ENCODE measurements at regions not wholly inside any gene's neighbourhood (a gene's known extent, or its start where the extent isn't known, plus 50 kb on each side); places are given as distances from the start of the nearest gene placed in this dataset.
"Not testable (repeated sequence)": the region's sequence is repeated elsewhere in the genome, so short reads cannot be mapped to it uniquely, and the experiment has no call there.

DNA sequence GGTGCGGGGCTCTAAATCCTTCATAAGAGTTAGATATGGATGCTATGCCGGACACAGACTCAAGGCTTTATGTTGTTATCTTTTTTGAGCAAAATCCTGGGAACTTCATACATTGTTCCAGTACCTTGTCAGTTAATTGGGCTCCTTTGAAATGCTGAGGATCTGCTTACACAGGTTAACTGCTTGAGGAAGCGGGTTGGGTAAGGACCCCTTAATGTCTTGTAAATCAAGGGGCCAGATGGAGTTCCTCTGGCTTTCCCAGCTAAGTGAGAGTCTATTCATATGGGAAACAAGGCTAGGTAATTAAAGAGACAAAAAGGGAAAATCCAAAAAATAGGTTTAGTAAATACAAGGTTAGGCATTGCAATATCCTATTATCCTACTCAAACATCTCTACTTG, 141.5 kb downstream of the OR2B2 start:
- DNase-seq: no peak

DNA sequence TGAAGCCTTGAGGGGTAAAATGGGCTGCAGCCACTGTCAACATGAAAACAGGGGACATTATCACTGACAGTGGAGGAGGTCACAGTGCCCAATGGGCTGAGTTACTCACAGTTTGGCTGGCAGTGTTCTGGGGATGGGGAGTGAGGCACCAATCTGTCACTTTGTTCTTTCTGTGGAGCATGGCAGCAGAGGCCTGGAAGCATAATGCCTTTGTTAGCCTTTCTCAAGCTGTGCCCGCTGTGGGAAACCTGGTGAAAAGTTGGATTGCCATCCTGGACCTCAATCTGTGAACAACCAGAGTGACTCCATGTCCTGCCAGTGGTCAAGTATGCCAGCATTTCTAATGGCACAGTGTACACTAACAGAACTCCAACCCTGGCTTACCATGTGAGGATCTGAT, 143.6 kb downstream of the OR2B2 start:
- DNase-seq: no peak

DNA sequence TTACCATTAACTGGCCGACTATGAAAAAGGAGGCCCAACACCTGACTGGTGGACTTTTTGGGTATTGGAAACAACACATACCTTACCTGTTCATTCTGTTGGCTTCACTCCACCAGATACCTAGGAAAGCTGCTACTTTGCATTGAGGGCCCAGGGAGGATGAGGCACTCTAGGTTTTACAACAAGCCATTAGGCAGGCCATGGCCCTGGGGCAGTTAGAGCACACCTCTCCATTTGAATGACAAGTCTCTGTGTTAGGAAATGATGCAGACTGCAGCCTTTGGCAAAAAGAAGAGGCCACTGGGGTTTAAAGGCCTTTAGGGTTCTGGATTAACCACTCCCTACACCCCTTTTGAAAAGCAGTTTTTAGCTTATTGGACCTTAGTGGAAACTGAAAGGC, 144.3 kb downstream of the OR2B2 start:
- no peak for DNase-seq

DNA sequence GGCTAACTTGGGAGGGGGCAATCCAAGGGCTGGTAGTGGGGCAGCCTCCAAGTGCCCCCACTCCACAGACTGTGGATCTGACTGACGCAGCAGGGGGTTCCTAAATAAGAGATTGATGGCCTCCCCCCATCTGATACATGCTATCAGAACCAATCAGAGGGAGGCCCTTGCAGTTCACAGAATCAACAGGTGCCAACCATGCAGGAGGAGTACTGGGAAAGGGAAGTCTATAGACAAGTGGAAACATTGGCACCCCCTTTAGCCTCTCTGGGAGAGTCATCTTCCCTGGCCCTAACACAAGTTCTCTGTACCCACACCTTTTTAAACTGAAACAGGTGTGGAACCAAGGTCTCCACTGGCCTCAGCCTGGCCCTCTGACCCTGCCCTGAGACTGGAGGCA, 145.8 kb downstream of the OR2B2 start:
- no peak for DNase-seq

DNA sequence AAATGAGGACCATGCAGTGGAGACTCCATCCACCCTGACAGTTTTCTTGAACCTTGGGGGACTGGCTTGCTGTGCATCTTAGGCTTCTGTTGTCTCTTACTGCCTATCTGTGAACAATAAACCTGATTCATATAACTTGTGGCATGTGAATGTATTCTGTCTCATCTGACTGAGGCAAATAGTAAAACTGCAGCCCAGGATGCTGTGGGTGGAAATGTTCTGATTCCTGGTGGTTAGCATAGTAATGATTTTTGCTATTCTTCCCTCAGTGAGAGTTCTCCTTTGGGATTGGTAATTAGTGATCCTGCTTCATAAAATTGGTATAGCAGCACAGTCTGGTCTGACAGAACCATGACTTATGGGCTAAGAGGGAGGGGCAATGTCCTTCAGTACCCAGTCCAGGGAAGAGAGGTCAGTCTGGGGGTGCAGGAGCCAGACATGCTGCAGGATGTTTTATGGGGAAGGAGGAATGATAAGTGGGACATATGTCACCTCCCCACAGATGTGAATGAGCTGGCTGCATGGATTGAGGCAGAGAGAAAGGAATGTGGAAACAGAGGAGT, 147.1 kb downstream of the OR2B2 start:
- DNase-seq: no peak

DNA sequence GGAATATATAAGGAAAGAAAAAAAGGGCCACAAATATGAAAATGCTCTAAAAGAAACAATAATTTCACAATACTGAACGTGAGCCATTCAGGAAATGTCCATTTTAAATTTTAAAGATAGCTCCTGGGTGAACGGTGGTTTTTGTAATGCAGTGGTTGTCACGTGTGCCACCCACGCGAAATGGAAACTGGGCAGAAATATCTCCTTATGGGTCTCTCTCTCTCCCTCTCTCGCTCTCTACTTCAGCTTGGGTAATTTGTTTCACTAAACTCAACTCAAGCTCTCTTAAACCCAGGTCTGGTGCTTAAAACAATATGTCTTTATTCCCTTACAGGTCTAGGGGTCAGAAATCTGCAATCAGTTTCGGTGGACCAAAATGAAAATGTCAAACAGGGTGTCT, 150.8 kb downstream of the OR2B2 start:
- no peak for DNase-seq

DNA sequence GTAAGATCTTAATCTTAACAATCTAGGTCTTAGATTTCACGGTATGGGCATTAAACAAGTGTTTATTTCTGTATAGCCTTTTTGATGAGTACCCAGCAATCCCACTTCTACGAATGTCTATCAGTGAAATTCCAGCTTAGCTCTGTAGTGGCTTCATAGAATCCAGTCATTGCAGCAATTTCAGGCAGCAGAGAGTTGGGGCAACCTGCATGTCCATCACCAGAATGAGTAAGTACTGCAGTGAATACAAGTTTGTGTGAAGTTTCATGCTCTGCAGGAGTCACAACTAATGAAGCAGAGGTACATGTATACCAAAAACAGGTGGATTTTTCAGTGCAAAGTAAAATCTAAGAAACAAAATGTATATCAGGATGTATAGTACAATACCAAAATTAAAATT, 151.7 kb downstream of the OR2B2 start:
- no peak for DNase-seq

DNA sequence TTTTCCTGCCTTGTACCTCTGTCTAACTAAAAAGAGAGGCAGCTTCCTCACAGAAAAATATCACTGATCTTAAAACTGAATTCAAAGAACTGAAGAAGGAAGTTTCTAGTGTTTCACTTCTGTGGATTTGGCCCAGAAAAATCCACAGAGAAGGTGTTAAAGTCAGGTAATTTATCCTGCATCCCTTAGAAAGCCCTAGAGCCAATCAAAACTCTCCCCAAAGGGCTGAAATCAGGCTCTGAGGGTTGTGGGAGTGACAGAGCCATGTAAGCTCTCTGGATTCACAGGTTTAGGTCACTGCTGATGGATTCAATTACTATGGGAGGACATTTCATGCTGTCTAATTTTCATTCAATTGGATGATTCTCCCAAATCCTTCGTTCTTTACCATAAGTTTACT, 152.3 kb downstream of the OR2B2 start:
- DNase-seq: no peak

DNA sequence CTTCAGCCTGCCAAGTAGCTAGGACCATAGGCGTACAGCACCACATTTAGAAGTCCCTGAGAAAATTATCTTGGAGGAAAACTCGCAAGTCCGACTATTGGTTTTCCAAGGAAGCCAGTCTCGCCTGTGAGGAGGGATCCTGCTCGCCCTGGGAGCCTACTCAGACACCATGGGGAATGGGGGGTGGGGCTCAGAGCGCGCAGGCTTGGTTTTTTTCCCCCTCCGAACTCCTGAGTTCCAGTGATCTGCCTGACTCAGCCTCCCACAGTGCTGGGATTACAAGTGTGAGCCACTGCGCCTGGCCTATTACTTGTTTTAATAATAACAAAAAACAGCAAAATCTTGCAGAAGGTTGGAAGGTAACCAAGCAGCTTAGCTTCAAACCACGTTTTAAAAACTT, 153.7 kb downstream of the OR2B2 start:
- DNase-seq: no peak

DNA sequence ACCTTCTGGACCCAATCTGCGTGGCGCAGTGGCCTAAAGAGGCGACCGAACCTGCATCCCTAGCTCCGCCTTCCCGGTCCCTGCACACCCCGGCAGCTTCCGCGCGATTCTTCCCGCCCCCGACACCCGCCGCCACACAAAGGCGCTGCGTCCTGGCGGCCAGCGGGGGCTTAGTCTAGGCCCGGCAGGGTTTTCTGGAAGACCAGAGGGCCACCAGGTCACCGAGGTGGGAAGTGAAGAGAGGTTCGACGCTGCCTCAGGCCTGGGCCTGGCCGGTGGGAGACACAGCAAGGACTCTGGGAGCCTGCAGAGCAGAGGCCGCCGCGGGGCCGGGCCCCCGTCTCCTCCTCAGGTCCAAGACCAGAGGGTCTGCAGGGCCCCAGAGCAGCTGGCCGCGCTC, 154.9 kb downstream of the OR2B2 start:
- DNase-seq: peak; percentile 41

DNA sequence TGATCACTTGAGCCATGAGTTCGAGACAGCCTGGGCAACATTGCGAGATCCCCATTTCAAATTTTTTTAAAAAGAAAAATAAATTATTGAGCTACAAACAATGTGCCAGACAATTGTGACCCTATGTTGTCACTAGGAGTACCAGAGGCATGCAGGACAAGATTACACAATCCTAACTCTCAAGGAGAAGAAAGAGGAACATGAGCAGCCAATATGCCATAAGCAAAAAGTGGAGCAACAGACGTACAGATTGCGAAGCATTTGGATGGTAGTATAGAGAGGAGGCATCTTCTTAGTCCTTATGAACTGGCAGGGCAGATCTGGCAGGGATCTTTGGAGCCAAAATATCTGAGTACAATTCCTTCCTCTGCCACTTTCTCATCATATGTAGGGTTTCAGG, 156.4 kb downstream of the OR2B2 start:
- DNase-seq: no peak

DNA sequence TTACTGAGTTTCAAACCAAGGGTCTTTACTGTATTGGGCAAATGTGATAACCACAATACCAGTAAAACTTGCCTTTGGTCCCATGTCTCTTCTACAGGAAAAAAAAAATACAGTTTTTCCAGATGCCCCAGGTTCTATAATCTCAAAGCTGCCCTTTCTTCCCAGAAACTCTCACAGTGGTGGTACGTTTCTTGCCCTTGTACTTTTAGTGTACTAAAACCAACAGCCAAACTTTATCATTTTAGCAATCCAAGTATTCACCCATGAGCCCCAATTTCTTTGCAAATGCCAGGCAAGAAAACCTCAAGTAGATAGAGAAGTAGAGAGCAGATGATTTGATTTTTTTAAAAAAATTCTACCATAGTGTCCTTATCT, 157.8 kb downstream of the OR2B2 start:
- DNase-seq: no peak

DNA sequence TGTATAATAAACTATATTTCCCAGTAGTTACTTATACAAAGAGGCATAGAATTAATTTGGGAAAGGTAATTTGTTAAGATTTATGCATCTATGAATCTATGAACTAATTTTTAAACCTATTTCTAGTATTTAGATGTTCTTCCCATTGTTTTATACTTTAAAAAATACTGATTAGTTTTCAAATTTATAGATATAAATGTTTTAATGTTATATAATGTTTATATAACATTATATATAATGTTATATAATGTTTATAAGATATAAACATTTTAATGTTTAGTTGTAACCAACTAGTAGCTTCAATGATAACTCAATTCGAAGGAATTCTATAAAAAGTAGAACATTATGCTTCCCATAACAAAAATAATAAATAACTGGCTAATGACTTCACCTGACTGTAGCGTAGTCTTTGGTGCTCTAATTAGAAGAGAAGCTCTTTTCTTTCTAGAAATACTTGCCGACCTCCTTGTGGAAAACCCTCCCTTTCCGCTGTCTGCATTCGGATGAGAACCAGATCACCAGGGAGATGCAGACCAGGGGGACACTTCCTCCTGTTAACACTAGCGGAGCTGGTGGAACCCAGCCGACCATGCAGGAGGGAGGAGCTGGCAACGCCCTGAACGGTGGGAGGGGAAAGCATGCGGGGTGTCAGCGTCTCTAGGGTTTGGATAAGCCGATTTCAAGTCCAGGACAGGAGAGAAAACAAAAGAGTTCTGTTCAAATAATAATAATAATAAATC, 158.4 kb downstream of the OR2B2 start:
- peak; percentile 74 for DNase-seq

DNA sequence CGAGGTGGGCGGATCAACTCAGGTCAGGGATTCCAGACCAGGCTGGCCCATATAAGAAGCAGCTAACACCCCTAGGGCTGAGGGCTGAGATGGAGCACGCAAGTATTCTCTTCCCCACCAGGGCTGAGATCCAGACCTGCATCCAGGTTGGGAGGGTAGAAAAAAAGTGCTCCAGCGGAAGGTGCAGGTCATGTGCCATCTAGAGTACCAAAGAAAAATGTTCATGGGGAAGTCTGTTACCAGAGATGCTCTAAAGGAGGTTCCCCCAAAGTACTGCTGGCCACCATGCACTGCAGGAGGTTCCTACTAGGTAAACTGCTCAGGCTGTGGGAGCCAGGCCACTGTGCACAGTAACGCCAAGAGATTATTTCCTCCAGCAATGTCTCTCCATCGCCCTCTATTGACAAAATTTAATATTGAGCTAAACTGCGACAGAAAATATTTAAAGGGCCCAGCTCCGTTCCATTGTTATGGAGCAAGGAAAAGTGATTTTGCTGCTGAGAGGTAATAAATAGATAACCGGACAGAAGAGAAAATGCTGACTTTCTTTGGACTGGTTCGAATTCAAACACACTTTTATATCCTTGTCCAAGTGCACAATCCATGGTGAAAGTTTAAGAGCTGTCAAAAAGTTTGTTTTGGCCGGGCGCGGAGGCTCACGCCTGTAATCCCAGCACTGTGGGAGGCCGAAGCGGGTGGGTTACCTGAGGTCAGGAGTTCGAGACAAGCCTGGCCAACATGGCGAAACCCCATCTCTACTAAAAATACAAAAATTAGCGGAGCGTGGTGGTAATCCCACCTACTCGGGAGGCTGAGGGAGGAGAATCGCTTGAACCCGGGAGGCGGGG, 159.9 kb downstream of the OR2B2 start:
- peak; percentile 84 for DNase-seq

DNA sequence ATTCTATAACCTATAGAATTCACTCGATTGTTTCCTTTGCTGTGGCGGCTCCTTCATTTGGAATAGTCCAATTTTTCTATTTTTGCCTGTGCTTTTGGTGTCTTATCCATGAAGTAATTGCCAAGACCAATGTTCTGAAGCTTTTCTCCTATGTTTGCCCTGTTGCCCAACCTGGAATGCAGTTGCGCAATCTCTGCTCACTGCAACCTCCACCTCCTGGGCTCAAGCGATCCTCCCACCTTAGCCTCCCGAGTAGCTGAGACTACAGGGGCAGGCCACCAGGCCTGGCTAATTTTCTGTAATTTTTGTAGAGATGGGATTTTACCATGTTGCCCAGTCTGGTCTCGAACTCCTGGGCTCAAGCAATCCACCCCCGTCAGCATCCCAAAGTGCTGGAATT, 163.5 kb downstream of the OR2B2 start:
- DNase-seq: no peak

DNA sequence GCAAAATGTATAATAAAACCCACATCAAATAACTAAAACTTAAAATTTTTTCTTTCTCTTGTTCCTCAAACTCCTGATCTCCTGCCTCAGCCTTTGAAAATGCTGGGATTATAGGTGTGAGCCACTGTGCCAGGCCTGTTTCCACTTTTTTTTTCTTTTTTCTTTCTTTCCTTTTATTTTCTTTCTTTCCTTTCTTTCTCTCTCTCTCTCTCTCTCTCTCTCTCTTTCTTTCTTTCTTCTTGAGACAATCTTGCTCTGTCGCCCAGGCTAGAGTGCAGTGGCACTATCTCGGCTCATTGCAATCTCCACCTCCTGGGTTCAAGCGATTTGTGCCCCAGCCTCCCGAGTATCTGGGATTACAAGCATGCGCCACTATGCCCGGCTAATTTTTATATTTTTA, 164.6 kb downstream of the OR2B2 start:
- DNase-seq: no peak

DNA sequence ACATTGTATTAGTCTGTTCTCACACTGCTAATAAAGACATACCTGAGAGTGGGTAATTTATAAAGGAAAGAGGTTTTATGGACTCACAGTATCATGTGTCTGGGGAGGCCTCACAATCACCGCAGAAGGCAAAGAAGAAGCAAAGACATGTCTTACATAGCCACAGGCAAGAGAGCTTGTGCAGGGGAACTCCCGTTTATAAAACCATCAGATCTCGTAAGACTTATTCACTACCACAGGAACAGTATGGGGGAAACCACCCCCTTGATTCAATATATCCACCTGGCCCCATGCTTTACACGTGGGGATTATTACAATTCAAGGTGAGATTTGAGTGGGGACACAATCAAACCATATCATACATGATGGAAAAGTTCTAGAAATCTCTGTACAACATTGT, 165.3 kb downstream of the OR2B2 start:
- not testable (repeated sequence) for DNase-seq

DNA sequence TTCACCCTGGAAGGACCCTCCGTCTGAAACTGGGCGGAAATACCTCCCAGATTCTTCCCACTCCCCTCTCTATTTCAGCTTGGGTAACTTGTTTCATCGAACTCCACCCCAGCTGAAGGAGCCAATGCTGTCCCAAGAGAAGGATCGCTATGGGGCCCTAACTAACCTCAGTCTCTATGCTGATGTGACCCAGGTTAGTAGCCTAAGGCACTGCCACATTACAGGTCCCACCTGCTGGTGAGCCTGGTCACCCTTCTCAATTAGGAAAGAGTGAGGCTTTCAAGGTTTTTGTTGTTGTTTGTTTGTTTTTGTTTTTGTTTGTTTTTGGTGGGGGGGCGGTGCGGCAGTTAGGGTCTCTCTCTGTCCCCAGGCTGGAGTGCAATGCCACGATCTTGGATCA, 168.4 kb downstream of the OR2B2 start:
- no peak for DNase-seq

DNA sequence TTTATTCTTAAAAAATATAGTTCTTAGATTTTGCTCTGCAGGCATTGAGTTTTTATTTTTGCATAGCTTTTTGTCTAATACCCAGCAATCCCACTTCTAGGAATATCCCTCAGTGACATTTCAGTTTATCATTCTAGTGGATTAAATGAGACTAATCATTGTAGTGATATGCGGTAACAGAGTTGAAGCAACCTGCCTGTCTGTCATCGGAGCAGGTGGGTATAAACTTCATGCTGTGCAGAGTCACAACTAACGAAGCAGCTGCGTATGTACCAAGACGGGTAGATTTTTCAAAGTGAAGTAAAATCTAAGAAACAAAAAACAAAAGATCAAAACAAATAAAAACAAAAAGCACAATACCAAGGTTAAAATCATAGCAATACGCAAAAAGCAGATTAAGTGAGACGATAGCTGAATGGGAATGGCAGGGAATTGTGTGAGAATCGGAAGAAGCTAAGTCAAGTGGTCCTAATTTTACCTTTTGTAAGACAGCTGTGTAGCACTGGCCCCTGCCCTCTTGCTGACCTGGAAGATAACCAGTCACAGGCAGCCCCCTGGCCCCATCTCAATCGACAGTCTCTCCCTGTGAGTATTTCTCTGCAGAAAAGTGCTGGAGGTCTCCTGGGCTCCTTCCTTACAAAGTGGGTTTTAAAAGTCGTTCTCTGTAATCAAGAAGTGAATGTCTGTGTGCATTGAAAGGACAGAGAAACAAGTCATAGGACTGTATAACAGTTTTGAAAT, 169.2 kb downstream of the OR2B2 start:
- DNase-seq: no peak

DNA sequence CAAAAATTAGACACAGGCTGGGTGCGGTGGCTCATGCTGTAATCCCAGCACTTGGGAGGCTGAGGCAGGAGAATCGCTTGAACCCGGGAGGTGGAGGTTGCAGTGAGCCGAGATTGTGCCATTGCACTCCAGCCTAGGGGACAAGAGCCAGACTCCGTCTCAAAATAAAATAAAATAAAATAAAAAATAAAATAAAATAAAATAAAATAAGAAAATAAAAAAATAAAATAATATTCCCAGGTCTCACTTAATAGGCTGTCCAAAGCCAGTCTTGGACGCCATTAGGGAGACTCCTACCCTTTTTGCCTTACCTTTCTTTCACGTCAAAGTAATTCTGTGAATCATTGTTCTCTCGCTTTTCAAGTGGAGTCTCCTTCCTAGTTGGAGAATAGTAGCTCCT, 172.3 kb downstream of the OR2B2 start:
- DNase-seq: not testable (repeated sequence)

DNA sequence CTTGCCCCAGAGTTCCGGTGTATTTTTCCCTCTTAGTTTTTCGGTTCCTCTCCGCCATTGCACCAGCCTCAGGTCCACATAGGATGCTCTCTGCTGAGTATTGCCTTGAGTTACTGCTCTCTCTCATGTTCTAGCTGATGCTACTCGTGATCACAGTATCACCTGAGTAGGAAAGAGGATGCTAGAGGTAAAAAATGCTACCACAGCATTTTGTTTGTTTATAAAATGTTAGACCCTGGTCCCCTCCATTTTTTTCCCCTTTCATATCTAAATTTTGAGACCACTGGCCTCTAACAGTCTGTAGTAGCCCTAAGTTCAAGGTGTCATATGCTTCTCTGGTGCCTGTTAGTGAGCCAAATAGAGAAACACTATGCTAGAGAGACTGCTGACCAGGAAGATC, 175.5 kb downstream of the OR2B2 start:
- no peak for DNase-seq

DNA sequence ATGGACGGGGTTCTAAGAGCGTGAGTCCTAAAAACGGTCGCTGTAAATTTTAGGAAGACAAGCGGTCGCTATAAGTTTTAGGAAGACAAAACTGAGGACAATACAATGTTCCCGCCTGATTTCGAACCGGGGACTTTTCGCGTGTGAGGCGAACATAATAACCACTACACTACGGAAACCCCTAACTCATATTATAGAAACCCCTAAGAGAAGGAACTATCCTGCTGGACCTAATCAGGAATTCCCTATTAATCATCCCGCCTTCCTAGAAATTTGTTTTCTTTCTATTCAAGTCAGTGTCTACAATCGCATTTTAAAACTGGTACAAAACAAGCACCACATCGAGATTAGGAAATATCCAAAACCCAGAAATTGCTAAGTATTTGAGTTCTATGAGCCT, 183.8 kb downstream of the OR2B2 start:
- DNase-seq: no peak

DNA sequence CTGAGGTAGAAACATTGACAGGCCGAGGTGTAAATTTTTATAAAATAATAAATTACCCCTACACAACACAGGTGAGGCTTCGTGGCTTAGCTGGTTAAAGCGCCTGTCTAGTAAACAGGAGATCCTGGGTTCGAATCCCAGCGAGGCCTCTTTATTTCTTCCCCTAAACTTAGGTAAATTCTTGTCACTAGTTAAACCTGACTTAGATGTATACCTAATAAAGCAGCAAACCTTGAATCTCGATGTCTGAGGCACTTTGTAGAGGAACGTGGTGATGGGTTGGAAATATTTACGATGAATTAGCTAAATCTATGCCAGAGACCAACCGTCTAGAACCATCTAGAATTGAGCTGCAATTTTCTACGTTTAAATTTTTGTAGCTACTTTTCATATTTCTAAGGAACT, 185.6 kb downstream of the OR2B2 start:
- no peak for DNase-seq
